Peyer's patch (tissue), 4 donors: ENCODE measurements at regions not wholly inside any gene's neighbourhood (a gene's known extent, or its start where the extent isn't known, plus 50 kb on each side); places are given as distances from the start of the nearest gene placed in this dataset.

Source experiments
- POLR2A ChIP-seq, 2 donors: fragments of 450-650 bp; IDR thresholded peaks; one replicate each; pipeline ENCODE4 v1.5.1; 2017; ENCODE audit warnings: antibody characterized with exemption in 2 of 2, mild to moderate bottlenecking in 2 of 2, moderate library complexity in 2 of 2
- TF ChIP-seq, protein P1 (sequence below), 6 experiments: fragments of 450-650 bp in 4 of 6; fragments of 200-600 bp in 2 of 6; sonication (generic) in 1 of 6; IDR thresholded peaks; one replicate each; pipeline ENCODE4 v1.5.1; 2017 to 2019; ENCODE audit warnings: antibody characterized with exemption in 6 of 6, mild to moderate bottlenecking in 3 of 6, moderate library complexity in 1 of 6

DNA sequence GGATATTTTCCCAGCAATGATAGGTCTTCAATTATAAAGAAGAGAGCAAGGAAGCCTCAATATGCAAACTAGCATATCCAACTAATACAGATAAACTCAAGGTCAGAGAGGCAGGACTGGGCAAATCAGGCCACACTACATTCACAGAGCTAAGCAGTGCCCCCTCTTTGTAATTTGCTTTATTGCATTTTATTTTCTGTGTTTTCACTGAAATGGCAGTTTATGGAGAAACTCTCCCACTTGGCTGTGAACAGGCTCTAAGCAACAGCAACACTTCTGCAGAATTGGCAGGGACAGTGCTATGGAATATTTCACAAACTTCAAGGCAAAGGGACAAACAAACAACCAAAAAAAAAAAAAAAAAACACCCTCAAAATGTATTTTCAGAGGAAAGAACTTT is 93.4 kb upstream of the SOD1 start:
- TF ChIP-seq, protein P1, sequence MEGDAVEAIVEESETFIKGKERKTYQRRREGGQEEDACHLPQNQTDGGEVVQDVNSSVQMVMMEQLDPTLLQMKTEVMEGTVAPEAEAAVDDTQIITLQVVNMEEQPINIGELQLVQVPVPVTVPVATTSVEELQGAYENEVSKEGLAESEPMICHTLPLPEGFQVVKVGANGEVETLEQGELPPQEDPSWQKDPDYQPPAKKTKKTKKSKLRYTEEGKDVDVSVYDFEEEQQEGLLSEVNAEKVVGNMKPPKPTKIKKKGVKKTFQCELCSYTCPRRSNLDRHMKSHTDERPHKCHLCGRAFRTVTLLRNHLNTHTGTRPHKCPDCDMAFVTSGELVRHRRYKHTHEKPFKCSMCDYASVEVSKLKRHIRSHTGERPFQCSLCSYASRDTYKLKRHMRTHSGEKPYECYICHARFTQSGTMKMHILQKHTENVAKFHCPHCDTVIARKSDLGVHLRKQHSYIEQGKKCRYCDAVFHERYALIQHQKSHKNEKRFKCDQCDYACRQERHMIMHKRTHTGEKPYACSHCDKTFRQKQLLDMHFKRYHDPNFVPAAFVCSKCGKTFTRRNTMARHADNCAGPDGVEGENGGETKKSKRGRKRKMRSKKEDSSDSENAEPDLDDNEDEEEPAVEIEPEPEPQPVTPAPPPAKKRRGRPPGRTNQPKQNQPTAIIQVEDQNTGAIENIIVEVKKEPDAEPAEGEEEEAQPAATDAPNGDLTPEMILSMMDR (IDR thresholded peaks at IDR 0.05) = no peak
- no peak for TF ChIP-seq POLR2A (IDR thresholded peaks at IDR 0.05)
